ENCODE measurements at regions not wholly inside any gene's neighbourhood (a gene's known extent, or its start where the extent isn't known, plus 50 kb on each side); places are given as distances from the start of the nearest gene placed in this dataset.

DNA sequence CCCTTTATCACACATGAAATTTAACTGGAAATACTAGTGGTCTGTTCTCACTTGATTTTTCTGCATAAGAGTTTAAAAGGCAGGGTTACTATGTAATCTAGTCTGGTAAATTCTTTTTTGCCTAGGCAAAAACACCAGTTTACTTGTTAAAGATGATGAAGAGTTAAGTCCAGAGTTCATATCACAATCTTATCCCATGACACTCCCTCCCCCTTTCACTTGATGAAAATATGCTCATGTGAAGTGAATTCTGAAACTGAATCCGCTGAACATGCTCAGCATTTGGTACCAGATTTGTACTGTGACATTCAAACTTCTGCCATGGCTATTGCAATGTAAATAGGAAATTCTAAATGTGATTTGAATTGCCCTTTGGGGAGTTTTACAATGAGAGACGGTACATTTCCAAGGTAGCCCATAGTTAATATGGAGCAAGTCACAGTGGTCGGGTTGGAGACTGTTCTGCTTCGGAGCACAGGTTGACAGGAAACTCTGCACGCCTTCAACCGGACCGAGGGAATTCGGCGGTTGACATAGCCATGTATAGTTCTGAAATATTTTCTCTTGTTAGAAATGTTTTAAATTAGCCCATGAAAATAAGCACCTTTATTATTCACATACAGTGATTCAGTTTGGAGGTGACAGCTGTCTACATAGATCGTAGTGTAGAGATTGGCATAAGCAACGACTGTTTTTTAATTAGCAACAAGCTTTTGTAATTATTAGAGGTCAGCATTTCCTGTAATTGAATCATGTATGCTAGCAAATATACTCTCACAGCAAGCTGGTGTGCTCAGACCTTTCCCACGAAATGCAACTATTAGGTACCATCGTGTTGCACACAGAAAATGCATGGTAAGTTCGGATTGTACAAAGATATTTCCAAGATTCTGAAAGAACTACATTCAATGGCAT, 768.6 kb upstream of the GOLIM4 start:
- intact Hi-C loops (cut with DNase I) = no loop called here
- ATAC-seq (ENCODE audit: poor library complexity) = no peak
- no peak for DNase-seq

DNA sequence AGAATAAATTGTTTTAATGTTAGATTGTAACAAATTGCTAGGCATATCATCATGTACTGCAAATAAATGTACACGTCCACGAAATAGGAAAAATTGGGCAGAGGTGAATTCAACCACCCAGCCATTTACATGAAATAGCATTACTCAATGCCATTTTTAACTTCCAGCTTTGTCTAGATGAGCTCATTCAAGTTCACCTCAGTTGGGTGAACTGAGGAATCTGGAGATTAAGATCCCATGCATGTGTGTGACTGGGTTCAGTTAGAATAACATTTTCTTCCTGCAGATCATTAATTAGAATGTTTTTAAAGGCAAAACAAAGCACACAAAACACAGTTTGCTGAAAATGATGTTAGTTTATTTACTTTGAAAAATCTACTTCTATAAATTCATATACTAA, 767.8 kb upstream of the GOLIM4 start:
- intact Hi-C loops (cut with DNase I) = no loop called here
- no peak for ATAC-seq (ENCODE audit: poor library complexity)
- no peak for DNase-seq

DNA sequence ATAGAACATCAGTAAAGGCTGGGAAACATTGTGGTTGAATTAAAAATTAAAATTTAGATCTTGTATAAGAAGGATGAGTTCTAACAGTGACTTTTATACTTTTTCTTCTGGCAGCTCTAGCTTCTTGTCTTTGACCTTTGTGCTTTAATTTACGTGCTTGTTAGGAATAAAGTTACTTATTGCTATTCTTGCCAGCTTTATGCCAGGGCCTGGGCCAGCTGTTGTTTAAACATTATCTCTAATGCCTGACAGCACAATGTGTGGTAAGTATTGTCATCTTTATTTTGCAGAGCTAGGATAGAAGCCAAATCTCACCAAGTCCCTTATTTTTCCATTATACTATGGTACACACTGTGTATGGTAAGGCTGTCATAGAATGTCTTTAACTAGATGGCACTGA, 766.7 kb upstream of the GOLIM4 start:
- DNase-seq (no peak), ATAC-seq (ENCODE audit: poor library complexity) (no peak)
- intact Hi-C loops (cut with DNase I) = no loop called here

DNA sequence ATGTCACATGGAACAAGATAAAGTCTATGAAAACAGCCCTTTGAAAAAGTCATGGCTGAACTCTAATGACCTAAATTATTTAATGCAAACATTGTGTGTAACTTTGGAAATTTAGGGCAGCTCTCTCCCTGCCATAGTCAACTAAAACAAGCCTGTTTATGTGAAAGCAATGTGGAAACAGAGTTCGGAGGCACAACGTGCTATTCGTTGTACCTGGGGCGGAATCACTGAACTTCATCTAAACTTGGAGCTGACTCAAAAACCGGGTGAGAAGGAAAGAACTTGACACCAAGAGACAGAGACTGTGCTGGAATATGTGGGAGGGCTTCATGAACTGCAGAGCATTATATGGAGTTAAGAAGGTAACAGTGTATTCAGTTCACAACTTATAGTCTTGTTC, 764.9 kb upstream of the GOLIM4 start:
- ATAC-seq (ENCODE audit: poor library complexity) = no peak
- intact Hi-C loops (cut with DNase I) = no loop called here
- DNase-seq = no peak

DNA sequence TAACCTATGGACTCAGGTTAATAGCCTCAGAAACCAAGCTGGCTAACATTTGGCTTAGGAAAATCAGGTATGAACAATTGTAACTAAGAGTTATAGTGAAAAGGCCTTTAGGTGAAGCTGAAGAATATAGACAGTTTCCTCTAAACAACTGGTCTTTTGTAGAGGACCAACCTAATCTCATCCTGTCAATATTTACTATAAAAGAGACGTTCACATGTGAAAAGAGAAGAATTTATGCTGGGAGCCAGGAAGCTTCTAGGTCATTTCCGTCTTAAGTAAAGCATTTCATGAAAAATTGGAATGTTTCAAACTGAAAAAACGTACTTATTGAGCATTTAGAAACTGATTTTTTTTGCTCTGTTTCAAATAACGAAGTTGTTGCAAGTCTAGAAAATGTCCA, 764.3 kb upstream of the GOLIM4 start:
- intact Hi-C loops (cut with DNase I) = no loop called here
- no peak for DNase-seq
- no peak for ATAC-seq (ENCODE audit: poor library complexity)

DNA sequence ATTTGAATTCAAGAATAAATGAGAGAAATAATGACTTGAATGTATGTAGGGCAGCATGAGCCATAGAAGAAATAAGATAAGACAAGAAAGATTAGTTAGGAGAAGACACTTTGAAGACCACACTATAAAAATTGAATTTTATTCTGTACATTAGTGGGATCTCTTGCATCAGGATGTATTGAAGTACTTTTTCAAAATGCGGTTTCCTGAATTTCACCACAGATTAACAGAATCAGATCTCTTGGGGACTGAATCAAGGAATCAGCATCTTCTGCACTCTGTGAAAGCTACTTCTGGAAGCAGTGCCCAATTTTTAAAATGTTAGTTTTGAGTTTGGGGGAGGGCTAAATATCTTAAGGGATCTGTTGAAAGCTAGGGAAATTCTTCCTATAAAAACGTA, 763.9 kb upstream of the GOLIM4 start:
- intact Hi-C loops (cut with DNase I) = no loop called here
- DNase-seq = no peak
- no peak for ATAC-seq (ENCODE audit: poor library complexity)

DNA sequence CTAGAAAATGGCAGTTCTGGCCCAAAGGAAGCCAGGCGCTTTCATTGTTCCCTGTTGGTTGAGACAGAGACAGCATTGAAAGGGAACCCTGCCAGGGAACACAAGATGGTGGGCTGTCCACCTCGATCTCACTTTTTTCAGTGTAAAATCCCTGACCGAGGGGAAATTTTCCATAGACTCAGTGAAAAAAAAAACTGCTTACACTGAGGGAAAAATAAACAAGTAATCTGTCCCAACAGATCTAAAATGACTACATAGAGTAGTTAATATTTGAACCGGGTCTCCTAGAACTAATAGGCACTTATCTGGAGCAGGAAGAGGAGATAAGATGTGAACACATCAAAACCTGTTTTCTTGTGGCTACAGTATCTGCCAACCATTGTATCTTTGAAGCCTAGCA, 763.4 kb upstream of the GOLIM4 start:
- DNase-seq (no peak), ATAC-seq (ENCODE audit: poor library complexity) (no peak)
- intact Hi-C loops (cut with DNase I) = no loop called here

DNA sequence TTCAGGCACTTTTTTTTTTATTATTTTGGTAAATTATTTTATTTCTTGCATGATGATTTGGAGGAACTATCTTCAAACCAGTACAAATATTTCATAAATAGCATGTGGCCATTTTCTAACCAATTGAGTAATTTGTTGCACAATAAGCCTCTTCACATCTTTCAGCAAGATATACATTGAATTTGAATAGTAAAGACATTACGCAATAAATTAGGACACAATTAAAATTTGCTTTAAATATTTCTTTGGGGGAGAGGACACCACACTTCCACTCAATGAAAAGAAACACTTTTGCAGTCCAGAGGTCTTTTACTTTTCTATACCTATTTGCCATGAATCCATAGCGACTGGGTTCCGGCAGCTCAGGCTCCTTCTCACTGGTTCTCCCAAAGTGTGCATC, 762.6 kb upstream of the GOLIM4 start:
- DNase-seq = no peak
- ATAC-seq (ENCODE audit: poor library complexity) = no peak
- intact Hi-C loops (cut with DNase I) = no loop called here

DNA sequence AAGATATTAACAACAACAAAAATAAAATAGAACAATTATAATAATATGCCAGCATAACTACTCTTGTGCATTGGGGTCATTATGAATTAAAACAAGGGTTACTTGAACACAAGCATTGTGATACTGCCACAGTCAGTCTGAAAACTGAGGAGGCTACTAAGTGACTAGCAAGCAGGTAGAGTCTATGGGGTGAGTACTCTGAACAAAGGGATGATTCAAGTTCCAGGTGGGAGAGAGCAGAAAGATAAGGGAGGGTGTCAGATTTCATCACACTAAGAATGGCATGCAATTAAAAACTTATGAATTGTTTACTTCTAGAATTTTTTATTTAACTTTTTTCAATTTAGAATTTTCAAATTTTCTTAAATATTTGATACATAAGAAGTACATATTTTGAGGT, 754.4 kb upstream of the GOLIM4 start:
- DNase-seq = no peak
- no peak for ATAC-seq (ENCODE audit: poor library complexity)

DNA sequence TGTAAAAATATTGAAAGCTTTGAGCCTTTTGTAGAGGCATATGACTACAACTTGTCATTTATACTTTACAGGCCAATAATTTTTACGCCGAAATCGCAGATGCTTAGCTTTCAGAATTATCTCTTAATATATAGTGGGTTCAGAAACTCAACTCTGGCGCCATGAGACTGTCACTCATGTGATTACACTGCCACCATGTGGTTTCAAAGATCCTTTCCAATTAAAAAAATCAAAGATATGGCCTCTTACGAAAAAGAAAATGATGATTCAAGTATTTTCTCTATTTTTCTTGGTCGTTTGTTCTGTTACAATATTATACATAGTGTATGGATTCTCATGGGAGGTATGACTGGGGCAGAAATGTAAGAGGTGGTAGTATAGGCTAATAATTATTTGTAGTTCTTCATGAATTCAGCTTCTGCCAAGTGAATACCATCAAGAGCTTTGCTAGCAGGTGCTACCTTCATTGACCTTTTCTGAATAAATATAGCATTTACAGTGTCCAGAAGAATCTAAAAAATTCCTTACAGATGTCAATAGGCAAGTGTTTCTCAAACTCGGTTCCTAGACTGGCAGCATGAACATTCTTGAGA, 751.7 kb upstream of the GOLIM4 start:
- intact Hi-C loops (cut with DNase I) = loop anchor here (2.0 to 5.0 kb wide), 2 partner anchors 335 to 637 kb away; no protein-coding TSS in a partner anchor
- ATAC-seq (ENCODE audit: poor library complexity) = peak; percentile 59
- no peak for DNase-seq

More for the DNA sequence above, 754.4 kb upstream of the GOLIM4 start:
- intact Hi-C loops (cut with DNase I) = no loop called here

DNA sequence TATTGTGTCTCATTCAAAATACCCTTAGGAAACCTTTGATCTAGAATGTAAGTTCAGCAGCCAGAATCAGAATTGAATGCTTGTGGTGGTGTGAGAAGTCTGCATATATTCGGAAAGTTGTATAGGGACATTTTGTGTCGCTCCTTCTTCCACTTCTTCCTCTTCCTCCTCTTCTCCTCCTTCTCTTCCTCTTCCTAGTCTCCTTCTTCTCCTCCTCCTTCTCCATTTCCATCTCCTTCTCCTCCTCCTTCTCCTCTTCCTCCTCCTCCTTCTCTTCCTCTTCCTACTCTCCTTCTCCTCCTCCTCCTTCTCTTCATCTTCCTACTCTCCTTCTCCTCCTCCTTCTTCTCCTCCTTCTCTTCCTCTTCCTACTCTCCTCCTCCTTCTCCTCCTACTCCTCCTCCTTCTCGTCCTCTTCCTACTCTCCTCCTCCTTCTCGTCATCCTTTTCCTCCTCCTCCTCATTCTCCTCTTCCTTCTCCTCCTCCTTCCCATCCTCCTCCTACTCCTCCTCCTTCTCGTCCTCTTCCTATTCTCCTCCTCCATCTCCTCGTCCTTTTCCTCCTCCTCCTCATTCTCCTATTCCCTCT, 749.3 kb upstream of the GOLIM4 start:
- DNase-seq = no peak
- intact Hi-C loops (cut with DNase I) = loop anchor here (5.0 kb wide), 1 partner anchor 333 kb away; no protein-coding TSS in a partner anchor
- ATAC-seq (ENCODE audit: poor library complexity) = no peak

DNA sequence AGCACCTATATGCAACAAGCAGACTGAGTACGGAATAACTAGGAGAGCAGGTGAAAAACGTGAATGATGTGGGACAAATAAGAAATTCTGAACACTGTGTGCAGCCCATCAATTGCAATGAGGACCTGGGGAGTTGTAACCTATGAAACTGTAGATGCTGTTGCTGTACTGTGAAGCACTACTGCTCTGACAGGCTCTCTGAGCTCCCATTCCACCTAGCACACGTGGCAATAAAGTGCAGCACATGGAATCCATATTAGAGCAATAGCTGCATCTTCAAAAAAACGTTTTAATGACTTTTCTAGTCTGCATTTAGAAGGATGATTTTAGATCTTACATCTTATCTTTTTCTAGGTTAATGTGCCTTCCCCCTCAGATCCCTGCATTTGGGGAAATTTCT, 748.7 kb upstream of the GOLIM4 start:
- DNase-seq = no peak
- no peak for ATAC-seq (ENCODE audit: poor library complexity)
- intact Hi-C loops (cut with DNase I) = no loop called here

DNA sequence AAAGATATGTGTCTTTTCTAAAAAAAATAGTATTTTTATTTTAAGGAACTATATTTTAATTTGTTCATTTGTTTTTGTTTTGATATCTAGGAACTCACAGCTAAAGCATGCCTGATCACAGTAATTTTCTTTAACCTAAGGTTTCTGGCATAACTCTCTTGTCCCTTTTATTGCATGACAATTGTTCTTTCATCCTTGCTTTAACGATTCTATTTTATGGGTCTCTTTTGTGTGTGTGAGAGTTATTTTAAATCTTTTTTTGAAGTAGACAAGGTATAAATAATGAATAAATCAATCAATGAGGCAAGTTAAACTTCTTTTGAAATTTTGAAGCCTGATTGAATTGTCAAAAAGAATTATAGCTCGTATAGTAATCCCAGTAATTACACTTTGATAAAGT, 747.8 kb upstream of the GOLIM4 start:
- no peak for ATAC-seq (ENCODE audit: poor library complexity)
- DNase-seq = no peak
- intact Hi-C loops (cut with DNase I) = no loop called here

DNA sequence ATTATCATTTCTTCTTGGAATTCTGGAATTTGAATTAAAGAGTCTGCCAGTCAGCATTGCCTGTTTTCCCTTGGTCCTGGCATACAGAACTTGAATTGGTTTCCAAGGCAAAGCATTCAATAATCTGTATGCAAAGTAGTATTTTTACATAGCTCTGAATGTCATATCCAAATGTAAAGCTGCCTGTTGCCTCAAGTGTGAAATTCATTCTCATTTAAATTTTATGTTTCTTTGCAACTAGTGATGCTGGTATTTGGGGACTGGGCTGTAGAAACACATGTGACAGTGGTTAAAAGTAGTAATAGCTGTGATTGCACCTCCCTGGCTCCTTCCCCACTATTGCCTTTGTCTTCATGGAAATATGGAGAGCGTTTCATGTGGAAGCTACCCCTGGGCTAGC, 743.9 kb upstream of the GOLIM4 start:
- intact Hi-C loops (cut with DNase I) = no loop called here
- ATAC-seq (ENCODE audit: poor library complexity) (no peak), DNase-seq (no peak)

DNA sequence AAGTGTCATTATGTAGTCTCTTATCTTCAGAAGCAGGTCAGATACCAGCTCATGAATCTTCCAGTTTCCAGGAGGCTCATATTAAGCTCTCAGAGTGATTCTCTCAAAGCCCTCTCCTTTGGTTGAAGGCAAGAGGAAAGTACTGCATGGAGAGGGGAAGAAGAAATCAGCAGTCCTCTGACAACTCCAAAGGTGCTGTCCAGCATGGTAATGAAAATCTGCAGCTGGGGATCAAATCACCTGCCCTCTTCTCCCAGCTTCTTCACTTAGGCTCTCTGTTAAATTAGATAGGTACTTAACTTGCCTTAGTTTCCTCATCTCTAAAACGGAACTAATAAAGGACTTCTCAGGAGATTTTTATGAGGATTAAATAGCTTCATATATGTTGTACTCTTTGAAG, 738.8 kb upstream of the GOLIM4 start:
- intact Hi-C loops (cut with DNase I) = no loop called here
- DNase-seq (no peak), ATAC-seq (ENCODE audit: poor library complexity) (no peak)

DNA sequence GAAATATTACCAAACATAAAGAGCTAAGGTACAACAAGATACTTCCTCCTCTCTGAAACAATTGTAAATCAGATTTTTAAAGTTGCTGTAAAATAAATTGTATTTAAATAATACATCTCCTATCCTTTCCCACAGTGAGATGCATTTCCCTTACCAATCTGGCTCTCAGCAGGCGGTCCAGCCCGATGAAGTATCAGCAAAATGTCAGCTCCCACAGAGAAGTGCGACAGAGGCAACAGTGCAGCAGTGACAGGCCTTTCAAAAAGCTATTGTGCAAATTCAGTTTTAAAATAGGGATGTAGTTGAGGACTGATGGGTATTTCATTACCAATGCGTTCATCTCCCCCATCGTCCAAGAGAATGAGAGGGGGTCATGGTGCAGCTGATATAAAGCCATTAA, 733.2 kb upstream of the GOLIM4 start:
- ATAC-seq (ENCODE audit: poor library complexity) (no peak), DNase-seq (no peak)
- intact Hi-C loops (cut with DNase I) = no loop called here

DNA sequence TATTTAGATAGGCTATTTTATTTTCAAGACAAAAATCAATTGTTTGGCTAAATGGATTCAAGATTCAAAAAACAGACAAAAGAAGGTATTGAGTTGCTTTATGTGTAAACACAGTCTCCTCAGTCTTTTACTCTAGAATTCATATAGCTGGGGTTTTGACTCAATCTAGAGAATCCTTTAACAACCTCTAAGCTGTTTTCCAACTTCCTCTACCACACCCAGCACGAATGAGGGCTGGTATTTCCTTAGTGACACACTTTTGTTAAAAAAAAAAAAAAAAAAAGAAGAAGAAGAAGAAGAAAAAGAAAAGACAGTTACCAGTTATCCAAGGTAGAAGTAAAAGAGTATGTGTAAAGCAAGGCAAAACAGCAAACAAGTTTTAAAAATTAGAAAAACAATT, 732.8 kb upstream of the GOLIM4 start:
- no peak for ATAC-seq (ENCODE audit: poor library complexity)
- intact Hi-C loops (cut with DNase I) = no loop called here

DNA sequence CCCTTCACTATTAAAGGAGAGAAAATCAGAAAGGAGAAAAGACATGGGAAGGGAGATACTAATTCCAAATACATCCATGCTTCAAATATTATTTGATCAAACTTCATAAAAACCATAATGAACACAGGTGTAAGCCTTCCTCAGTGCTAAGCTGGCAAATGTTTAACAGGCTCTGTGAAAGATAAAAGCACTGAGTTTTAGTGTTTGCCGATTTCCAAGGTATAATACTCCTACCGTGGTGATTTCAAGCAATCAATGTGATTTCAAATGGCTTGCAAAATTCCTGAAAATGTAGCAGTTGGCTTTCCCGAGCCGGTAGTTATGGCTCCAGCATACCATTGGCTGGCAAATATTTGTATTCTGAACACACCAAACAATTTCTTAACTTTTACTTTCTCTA, 732.3 kb upstream of the GOLIM4 start:
- intact Hi-C loops (cut with DNase I) = no loop called here
- no peak for DNase-seq
- no peak for ATAC-seq (ENCODE audit: poor library complexity)

More for the DNA sequence above, 732.8 kb upstream of the GOLIM4 start:
- DNase-seq = no peak

DNA sequence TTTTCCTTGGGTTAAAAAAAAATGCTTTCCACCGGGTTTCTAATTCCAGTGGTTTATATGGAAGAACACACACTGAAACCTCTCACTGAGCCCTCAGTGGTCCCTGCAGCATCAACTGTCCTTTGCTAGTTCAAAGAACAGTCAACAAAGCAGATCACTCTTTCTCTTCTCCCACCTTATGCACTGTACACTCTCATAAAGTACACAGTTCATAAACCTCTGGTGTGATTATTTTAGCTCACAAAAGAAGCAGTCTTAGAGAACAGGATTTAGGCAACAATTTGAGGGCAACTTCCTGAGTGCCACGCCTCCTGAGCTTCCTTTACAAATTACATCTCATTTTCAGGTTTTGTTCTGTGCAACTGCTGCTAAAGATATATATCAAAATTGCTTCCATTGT, 728.4 kb upstream of the GOLIM4 start:
- DNase-seq (no peak), ATAC-seq (ENCODE audit: poor library complexity) (no peak)
- intact Hi-C loops (cut with DNase I) = no loop called here

DNA sequence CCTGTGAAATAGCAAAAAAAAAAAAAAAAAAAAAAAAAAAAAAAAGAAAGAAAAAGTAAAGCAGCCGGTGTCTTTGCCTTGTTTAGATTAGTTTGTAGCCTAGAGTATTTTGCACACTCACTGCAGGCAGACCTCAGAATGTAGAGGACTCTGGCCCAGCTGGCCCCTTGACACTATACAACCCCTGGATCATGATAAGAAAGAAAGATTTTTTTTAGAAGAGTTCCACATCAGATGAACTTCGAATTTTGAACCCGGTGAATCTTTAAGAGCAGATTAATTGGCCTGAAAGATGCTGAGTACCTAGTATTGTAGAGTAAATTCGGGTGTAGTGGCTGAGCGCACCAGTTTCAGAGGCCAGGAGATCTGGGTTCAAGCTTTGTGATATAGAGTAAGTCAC, 727.7 kb upstream of the GOLIM4 start:
- intact Hi-C loops (cut with DNase I) = no loop called here
- DNase-seq (no peak), ATAC-seq (ENCODE audit: poor library complexity) (no peak)

Measured in Right ventricle myocardium superior (tissue), 1 donor.